Pancreas (tissue), 10 donors: ENCODE measurements at regions not wholly inside any gene's neighbourhood (a gene's known extent, or its start where the extent isn't known, plus 50 kb on each side); places are given as distances from the start of the nearest gene placed in this dataset.
A peak's percentile ranks its signal among the peaks of the same experiment; 100 is the strongest.

Experiments used
- ATAC-seq, 4 donors: fragments of 200-7000 bp; cut with Tn5 transposase; one replicate each; pipeline versions ENCODE4 v1.8.0 to v1.9.1; 2020; ENCODE audit warnings: mild to moderate bottlenecking in 4 of 4, moderate library complexity in 4 of 4
- DNase-seq, 6 donors: peaks; one replicate each; pipeline ENCODE4 v3.0.0-alpha.2; 2020
- FAIRE-seq: peaks from 2 replicates; lab custom pipeline; 2012; peaks lifted over from hg19 to GRCh38; lab: Jason Lieb, UNC
- H3K27ac ChIP-seq, 4 donors: fragments of 200-600 bp; sonication (generic); 1 replicate in 3 of 4; 2 replicates in 1 of 4; pipeline versions ENCODE4 v1.5.0 to v1.8.0; 2020
- H3K27me3 ChIP-seq, 4 donors: fragments of 200-600 bp; one replicate each; pipeline ENCODE4 v1.8.0; 2021
- H3K36me3 ChIP-seq, 3 donors: fragments of 200-600 bp; sonication (generic) in 1 of 3; one replicate each; pipeline versions ENCODE4 v1.5.0 to v1.8.0; 2020 to 2021
- H3K4me1 ChIP-seq, 3 donors: fragments of 200-600 bp; one replicate each; pipeline ENCODE4 v1.8.0; 2021
- H3K4me3 ChIP-seq, 4 donors: fragments of 200-600 bp; sonication (generic) in 2 of 4; one replicate each; pipeline versions ENCODE4 v1.5.0 to v1.8.0; 2020 to 2021
- H3K9me3 ChIP-seq, 4 donors: fragments of 200-600 bp; one replicate each; pipeline ENCODE4 v1.8.0; 2021
- CTCF ChIP-seq, 4 donors: fragments of 200-600 bp; sonication (generic) in 3 of 4; IDR thresholded peaks; one replicate each; pipeline versions ENCODE4 v1.5.0 to v1.8.0; 2021; ENCODE audit warnings: antibody characterized with exemption in 4 of 4
- WGBS, 2 donors: extraction: QIAGEN DNeasy Blood & Tissue Kit; methylation state at CpG; one replicate each; pipeline ENCODE4 v1.1.7; 2013; 5-methylcytosine and 5-hydroxymethylcytosine counted together
- intact Hi-C, 3 donors: fragments of 100-400 bp; cut with DNase I; formaldehyde crosslinking; loops; one replicate each; pipeline versions ENCODE4 v1.11.1 to v1.14.2; 2022
- donor health status: healthy with polysubstance abuse.
- donor health status: DM: no; HTN: no; CAD: no; lungs with moderate emphysema.
- donor health status: DM: no; HTN: no; CAD: no.
- donor health status: control.
- donor health status: control.
- donor health status: Bipolar disorder and iron deficiency.
- donor health status: DM: yes; HTN: yes; CAD: no.
- donor health status: DM: no; HTN: no; CAD: no.
- donor health status: DM: no; HTN: no; CAD: no.
- donor health status: DM: yes; HTN: yes; CAD: no.

- Histone ChIP-seq H3K9me3 (no peaks in the 10 kb centered on the region), H3K4me3 (no peak overlapping the region), H3K4me1 (no peaks in the 10 kb centered on the region), H3K36me3 (no peaks in the 10 kb centered on the region), H3K27ac (no peak overlapping the region), H3K27me3 (no peaks in the 10 kb centered on the region)
- TF ChIP-seq CTCF (IDR thresholded peaks at IDR 0.05): no peak
- ATAC-seq (no peak), FAIRE-seq (no peak), DNase-seq (no peak)
- WGBS, 2 donors: 80 to 84% methylated on average over 2 of the region's 2 CpGs
- intact Hi-C loops: no loop called here
These were observed 82.2 kb upstream of the LGALSL start for GRCh38 chr2:64371727-64372126.

- Histone ChIP-seq H3K36me3 (no peaks in the 10 kb centered on the region), H3K4me1 (no peaks in the 10 kb centered on the region), H3K27me3 (no peaks in the 10 kb centered on the region), H3K27ac (no peak overlapping the region), H3K9me3 (no peaks in the 10 kb centered on the region), H3K4me3 (no peak overlapping the region)
- WGBS, 2 donors: 30 to 31% methylated on average over 4 of the region's 4 CpGs
- no peak for FAIRE-seq
- peak in 3 of 4 donors; percentile 34 to 65 (median 50) for ATAC-seq
- intact Hi-C loops: no loop called here
- TF ChIP-seq CTCF (IDR thresholded peaks at IDR 0.05): no peak
- DNase-seq: peak in 5 of 6 donors; percentile 36 to 63 (median 52)
These were observed 79.3 kb upstream of the LGALSL start for GRCh38 chr2:64374686-64375085.

- intact Hi-C loops: no loop called here
- TF ChIP-seq CTCF (IDR thresholded peaks at IDR 0.05): no peak
- DNase-seq (no peak), FAIRE-seq (no peak), ATAC-seq (no peak)
- WGBS, 2 donors: 84 to 90% methylated on average over 5 of the region's 5 CpGs
- no peaks in the 10 kb centered on the region for H3K9me3 ChIP-seq
- no peaks in the 10 kb centered on the region for H3K4me1 ChIP-seq
- no peaks in the 10 kb centered on the region for H3K36me3 ChIP-seq
- no peak overlapping the region for H3K27ac ChIP-seq
- no peaks in the 10 kb centered on the region for H3K27me3 ChIP-seq
- no peak overlapping the region for H3K4me3 ChIP-seq
These were observed 77.0 kb upstream of the LGALSL start for GRCh38 chr2:64376926-64377325.

GRCh38 chr2:64379186-64379585 lies 74.8 kb upstream of the LGALSL start:
- no peak for ATAC-seq
- no peak for TF ChIP-seq CTCF (IDR thresholded peaks at IDR 0.05)
- Histone ChIP-seq H3K27ac (no peak overlapping the region), H3K27me3 (no peaks in the 10 kb centered on the region), H3K9me3 (no peaks in the 10 kb centered on the region), H3K36me3 (no peaks in the 10 kb centered on the region), H3K4me1 (no peaks in the 10 kb centered on the region), H3K4me3 (no peak overlapping the region)
- no peak for DNase-seq
- no peak for FAIRE-seq
- 76 to 77% methylated on average over 7 of the region's 7 CpGs for WGBS, 2 donors
- intact Hi-C loops: no loop called here

GRCh38 chr2:64380853-64381527 lies 73.0 kb upstream of the LGALSL start:
- Histone ChIP-seq H3K4me1 (no peaks in the 10 kb centered on the region), H3K4me3 (no peak overlapping the region), H3K36me3 (no peaks in the 10 kb centered on the region), H3K27ac (no peak overlapping the region), H3K9me3 (no peaks in the 10 kb centered on the region), H3K27me3 (no peaks in the 10 kb centered on the region)
- ATAC-seq: no peak
- FAIRE-seq: no peak
- intact Hi-C loops: no loop called here
- no peak for DNase-seq
- WGBS, 2 donors: 68 to 69% methylated on average over 4 of the region's 4 CpGs
- TF ChIP-seq CTCF (IDR thresholded peaks at IDR 0.05): no peak
